Liver (tissue), 3 donors: ENCODE measurements at regions not wholly inside any gene's neighbourhood (a gene's known extent, or its start where the extent isn't known, plus 50 kb on each side); places are given as distances from the start of the nearest gene placed in this dataset.
"Not testable (repeated sequence)": the region's sequence is repeated elsewhere in the genome, so short reads cannot be mapped to it uniquely, and the experiment has no call there.

Experiments
- CTCF ChIP-seq: fragments of 150-350 bp; IDR thresholded peaks from 2 replicates; pipeline ENCODE4 v1.5.1; 2017; ENCODE audit warnings: improper control_type of control experiment, low read depth, low read length; ENCODE audit not compliant: missing input control
- EGR1 ChIP-seq, 2 donors: IDR thresholded peaks; 2 replicates each; pipeline ENCODE4 v1.6.1; 2016 to 2018; ENCODE audit warnings: antibody characterized with exemption in 2 of 2, low read depth in 2 of 2
- GABPA ChIP-seq, 2 donors: IDR thresholded peaks in 1 of 2; conservative IDR thresholded peaks in 1 of 2; 2 replicates each; pipeline ENCODE4 v1.6.1; 2016; ENCODE audit warnings: antibody characterized with exemption in 2 of 2, mild to moderate bottlenecking in 1 of 2, moderate library complexity in 1 of 2
- JUND ChIP-seq, 2 donors: IDR thresholded peaks; 2 replicates each; pipeline ENCODE4 v1.6.1; 2016; ENCODE audit warnings: antibody characterized with exemption in 2 of 2
- MAX ChIP-seq: IDR thresholded peaks from 2 replicates; pipeline ENCODE4 v1.6.1; 2016; ENCODE audit warnings: antibody characterized with exemption
- REST ChIP-seq: IDR thresholded peaks from 2 replicates; pipeline ENCODE4 v1.6.1; 2016; ENCODE audit warnings: antibody characterized with exemption, mild to moderate bottlenecking
- TAF1 ChIP-seq: conservative IDR thresholded peaks from 2 replicates; pipeline ENCODE4 v1.6.1; 2016; ENCODE audit warnings: antibody characterized with exemption, mild to moderate bottlenecking
- YY1 ChIP-seq: IDR thresholded peaks from 2 replicates; pipeline ENCODE4 v1.6.1; 2016; ENCODE audit warnings: antibody characterized with exemption, mild to moderate bottlenecking
- donor health status: healthy.
- donor health status: healthy.

GRCh38 chr3:44172701-44173100, 69.0 kb upstream of the TOPAZ1 start:
- not testable (repeated sequence) for TF ChIP-seq CTCF; REST; GABPA (IDR thresholded peaks at IDR 0.05 in 1 of 2, conservative IDR thresholded peaks at IDR 0.05 in 1 of 2); JUND (IDR thresholded peaks at IDR 0.05); MAX; EGR1 (IDR thresholded peaks at IDR 0.05; ENCODE audit: low read depth in 2 of 2); YY1; TAF1
